OCI-LY3 (cell line): ENCODE measurements at regions not wholly inside any gene's neighbourhood (a gene's known extent, or its start where the extent isn't known, plus 50 kb on each side); places are given as distances from the start of the nearest gene placed in this dataset.

ENCODE experiments used
- H2AFZ ChIP-seq: fragments of 200-600, 300-600 bp; shearing (Covaris generic); 2 replicates; pipeline ENCODE4 v1.6.0; 2014; ENCODE audit warnings: antibody characterized with exemption, low read depth, low read length
- H3K27ac ChIP-seq: fragments of 200-600, 300-600 bp; sonication (generic); 2 replicates; pipeline ENCODE4 v1.5.1; 2014; ENCODE audit warnings: mild to moderate bottlenecking, low read length, moderate library complexity, mixed read lengths
- H3K27me3 ChIP-seq: fragments of 200-600, 300-600 bp; sonication (generic); 2 replicates; pipeline ENCODE4 v1.6.1; 2014; ENCODE audit warnings: low read depth, low read length, mixed read lengths
- H3K36me3 ChIP-seq: fragments of 200-600, 300-600 bp; sonication (generic); replicated peaks from 2 replicates; pipeline ENCODE3; 2014; ENCODE audit warnings: low read depth, low read length, mixed read lengths
- H3K4me1 ChIP-seq: fragments of 300-600, 200-600 bp; sonication (generic); 2 replicates; pipeline ENCODE4 v1.6.1; 2014; ENCODE audit warnings: low read length, mixed read lengths
- H3K4me2 ChIP-seq: fragments of 200-600, 300-600 bp; sonication (generic); 2 replicates; pipeline ENCODE4 v1.6.1; 2014; ENCODE audit warnings: low read length, mixed read lengths
- H3K4me3 ChIP-seq: fragments of 300-600, 200-600 bp; sonication (generic); 2 replicates; pipeline ENCODE4 v1.5.1; 2014; ENCODE audit warnings: antibody characterized with exemption, mild to moderate bottlenecking, low read length, moderate library complexity
- H3K79me2 ChIP-seq: fragments of 300-600, 200-600 bp; shearing (Covaris generic); 2 replicates; pipeline ENCODE4 v1.6.1; 2014; ENCODE audit warnings: mild to moderate bottlenecking, low read length, mixed read lengths
- H3K9ac ChIP-seq: fragments of 300-600, 200-600 bp; shearing (Covaris generic); 2 replicates; pipeline ENCODE4 v1.6.0; 2014; ENCODE audit warnings: mild to moderate bottlenecking, low read length, moderate library complexity
- H3K9me3 ChIP-seq: fragments of 200-600, 300-600 bp; shearing (Covaris generic); 2 replicates; pipeline ENCODE4 v1.6.1; 2014; ENCODE audit warnings: low read length, mixed read lengths; ENCODE audit not compliant: insufficient read depth
- H4K20me1 ChIP-seq: fragments of 200-600, 300-600 bp; sonication (generic); 2 replicates; pipeline ENCODE4 v1.6.1; 2016; ENCODE audit warnings: low read length, mixed read lengths; ENCODE audit not compliant: insufficient read depth
- CTCF ChIP-seq: fragments of 200-600, 300-600 bp; sonication (generic); IDR thresholded peaks from 2 replicates; pipeline ENCODE4 v1.5.1; 2014; ENCODE audit warnings: antibody characterized with exemption, low read length, low read depth
- EZH2phosphoT487 ChIP-seq: fragments of 200-600 bp; shearing (Covaris generic); IDR thresholded peaks from 2 replicates; pipeline ENCODE4 v1.6.1; 2018; ENCODE audit warnings: antibody characterized with exemption, mixed run types, low read depth

- no peaks in the 10 kb centered on the region for H3K9me3 ChIP-seq
- no peaks in the 10 kb centered on the region; the same call in 1 of the 2 replicates for H3K4me1 ChIP-seq
- no peaks in the 10 kb centered on the region for H3K36me3 ChIP-seq
- no peaks in the 10 kb centered on the region for H3K27me3 ChIP-seq
- no peak overlapping the region for H3K9ac ChIP-seq
- no peak overlapping the region for H3K4me3 ChIP-seq
- H3K27ac ChIP-seq: no peak overlapping the region
- no peak for TF ChIP-seq CTCF
- TF ChIP-seq EZH2phosphoT487: no peak
- H2AFZ ChIP-seq: no peak overlapping the region
- no peaks in the 10 kb centered on the region for H4K20me1 ChIP-seq
- no peaks in the 10 kb centered on the region for H3K79me2 ChIP-seq
- no peak overlapping the region for H3K4me2 ChIP-seq
Measured at GRCh38 chr3:18838758-18839157, 309.6 kb upstream of the KCNH8 start.

- Histone ChIP-seq H3K4me3 (no peak overlapping the region), H2AFZ (no peak overlapping the region), H3K4me2 (no peak overlapping the region), H4K20me1 (no peaks in the 10 kb centered on the region), H3K9me3 (no peaks in the 10 kb centered on the region), H3K4me1 (no peaks in the 10 kb centered on the region), H3K27me3 (no peaks in the 10 kb centered on the region), H3K79me2 (no peaks in the 10 kb centered on the region), H3K27ac (no peak overlapping the region), H3K9ac (no peak overlapping the region), H3K36me3 (no peaks in the 10 kb centered on the region)
- TF ChIP-seq EZH2phosphoT487: no peak
- no peak for TF ChIP-seq CTCF
Measured at GRCh38 chr3:18837137-18837755, 311.1 kb upstream of the KCNH8 start.

GRCh38 chr3:18835021-18835420, 313.3 kb upstream of the KCNH8 start:
- no peaks in the 10 kb centered on the region for H4K20me1 ChIP-seq
- H3K79me2 ChIP-seq: no peaks in the 10 kb centered on the region
- no peak overlapping the region for H3K4me2 ChIP-seq
- H3K4me1 ChIP-seq: no peaks in the 10 kb centered on the region
- no peaks in the 10 kb centered on the region for H3K9me3 ChIP-seq
- no peak overlapping the region for H3K4me3 ChIP-seq
- H3K27me3 ChIP-seq: no peaks in the 10 kb centered on the region
- no peak overlapping the region for H3K9ac ChIP-seq
- no peak overlapping the region for H2AFZ ChIP-seq
- no peak overlapping the region for H3K27ac ChIP-seq
- TF ChIP-seq CTCF (no peak), EZH2phosphoT487 (no peak)
- H3K36me3 ChIP-seq: no peaks in the 10 kb centered on the region

GRCh38 chr3:18830087-18830486, 318.2 kb upstream of the KCNH8 start:
- Histone ChIP-seq H2AFZ (no peak overlapping the region), H4K20me1 (no peaks in the 10 kb centered on the region), H3K4me1 (no peaks in the 10 kb centered on the region), H3K79me2 (no peaks in the 10 kb centered on the region), H3K9me3 (no peaks in the 10 kb centered on the region), H3K27me3 (no peaks in the 10 kb centered on the region), H3K4me3 (no peak overlapping the region), H3K27ac (no peak overlapping the region), H3K9ac (no peak overlapping the region), H3K4me2 (no peak overlapping the region), H3K36me3 (no peaks in the 10 kb centered on the region)
- TF ChIP-seq CTCF (no peak), EZH2phosphoT487 (no peak)
